PC-9 (cell line): ENCODE measurements at regions not wholly inside any gene's neighbourhood (a gene's known extent, or its start where the extent isn't known, plus 50 kb on each side); places are given as distances from the start of the nearest gene placed in this dataset.

Experiments
- EZH2 ChIP-seq: fragments of 200-600 bp; sonication (generic); IDR thresholded peaks from 2 replicates; pipeline ENCODE4 v1.8.0; 2017; ENCODE audit warnings: antibody characterized with exemption, low read depth
- TF ChIP-seq, protein P1 (sequence below): fragments of 200-600 bp; sonication (generic); conservative IDR thresholded peaks from 2 replicates; pipeline ENCODE4 v1.6.1; 2017; ENCODE audit warnings: mixed run types, antibody characterized with exemption, mild to moderate bottlenecking, moderate library complexity

DNA sequence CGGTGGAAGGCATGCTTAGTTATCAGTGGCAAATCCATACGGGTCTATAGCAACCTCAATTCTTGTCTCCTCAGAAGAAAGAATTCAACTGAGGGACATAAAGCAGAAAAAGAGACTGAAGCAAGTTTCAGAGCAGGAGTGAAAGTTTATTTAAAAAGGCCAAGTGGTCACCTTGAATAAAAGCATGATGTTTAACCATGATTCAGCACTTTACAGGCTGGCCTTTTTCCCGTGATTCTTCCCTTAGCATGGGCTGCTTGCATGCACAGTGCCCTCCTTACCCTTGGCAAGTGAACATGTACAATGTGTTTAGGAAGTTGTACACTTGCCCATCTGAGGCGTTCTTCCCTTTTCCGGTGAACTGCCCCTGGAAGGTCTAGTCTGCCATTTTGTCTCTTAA, 225.3 kb downstream of the ATP23 start:
- TF ChIP-seq, protein P1, sequence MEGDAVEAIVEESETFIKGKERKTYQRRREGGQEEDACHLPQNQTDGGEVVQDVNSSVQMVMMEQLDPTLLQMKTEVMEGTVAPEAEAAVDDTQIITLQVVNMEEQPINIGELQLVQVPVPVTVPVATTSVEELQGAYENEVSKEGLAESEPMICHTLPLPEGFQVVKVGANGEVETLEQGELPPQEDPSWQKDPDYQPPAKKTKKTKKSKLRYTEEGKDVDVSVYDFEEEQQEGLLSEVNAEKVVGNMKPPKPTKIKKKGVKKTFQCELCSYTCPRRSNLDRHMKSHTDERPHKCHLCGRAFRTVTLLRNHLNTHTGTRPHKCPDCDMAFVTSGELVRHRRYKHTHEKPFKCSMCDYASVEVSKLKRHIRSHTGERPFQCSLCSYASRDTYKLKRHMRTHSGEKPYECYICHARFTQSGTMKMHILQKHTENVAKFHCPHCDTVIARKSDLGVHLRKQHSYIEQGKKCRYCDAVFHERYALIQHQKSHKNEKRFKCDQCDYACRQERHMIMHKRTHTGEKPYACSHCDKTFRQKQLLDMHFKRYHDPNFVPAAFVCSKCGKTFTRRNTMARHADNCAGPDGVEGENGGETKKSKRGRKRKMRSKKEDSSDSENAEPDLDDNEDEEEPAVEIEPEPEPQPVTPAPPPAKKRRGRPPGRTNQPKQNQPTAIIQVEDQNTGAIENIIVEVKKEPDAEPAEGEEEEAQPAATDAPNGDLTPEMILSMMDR: no peak
- TF ChIP-seq EZH2: no peak
